K562 (cell line): ENCODE measurements at regions not wholly inside any gene's neighbourhood (a gene's known extent, or its start where the extent isn't known, plus 50 kb on each side); places are given as distances from the start of the nearest gene placed in this dataset.

Source experiments
- CTCF ChIP-seq, 3 experiments: IDR thresholded peaks in 2 of 3; conservative IDR thresholded peaks in 1 of 3; 2 replicates each; pipeline ENCODE4 v1.5.1; 2011 to 2012; ENCODE audit warnings: low read length in 3 of 3, mild to moderate bottlenecking in 3 of 3, control low read depth in 2 of 3, improper control_type of control experiment in 1 of 3, inconsistent platforms in 1 of 3, low read depth in 1 of 3, mixed read lengths in 1 of 3, moderate library complexity in 1 of 3; ENCODE audit not compliant: insufficient read depth in 2 of 3
- NUFIP1 ChIP-seq: fragments of 450-650 bp; IDR thresholded peaks from 2 replicates; pipeline ENCODE4 v1.6.1; 2018; ENCODE audit not compliant: partially characterized antibody
- SIRT6 ChIP-seq: IDR thresholded peaks from one replicate; pipeline ENCODE4 v1.6.1; 2012; ENCODE audit warnings: low read depth, mild to moderate bottlenecking, control low read depth, inconsistent platforms, low read length, moderate library complexity
- USF1 ChIP-seq: sonication (generic); formaldehyde crosslinking; IDR thresholded peaks from 2 replicates; pipeline ENCODE4 v1.9.0; 2022; ENCODE audit warnings: mild to moderate bottlenecking, missing genetic modification reagents
- TF ChIP-seq, protein P1 (sequence below): fragments of 450-650 bp; formaldehyde crosslinking; IDR thresholded peaks from 2 replicates; pipeline ENCODE4 v1.4.0; 2022; ENCODE audit warnings: missing genetic modification characterization

DNA sequence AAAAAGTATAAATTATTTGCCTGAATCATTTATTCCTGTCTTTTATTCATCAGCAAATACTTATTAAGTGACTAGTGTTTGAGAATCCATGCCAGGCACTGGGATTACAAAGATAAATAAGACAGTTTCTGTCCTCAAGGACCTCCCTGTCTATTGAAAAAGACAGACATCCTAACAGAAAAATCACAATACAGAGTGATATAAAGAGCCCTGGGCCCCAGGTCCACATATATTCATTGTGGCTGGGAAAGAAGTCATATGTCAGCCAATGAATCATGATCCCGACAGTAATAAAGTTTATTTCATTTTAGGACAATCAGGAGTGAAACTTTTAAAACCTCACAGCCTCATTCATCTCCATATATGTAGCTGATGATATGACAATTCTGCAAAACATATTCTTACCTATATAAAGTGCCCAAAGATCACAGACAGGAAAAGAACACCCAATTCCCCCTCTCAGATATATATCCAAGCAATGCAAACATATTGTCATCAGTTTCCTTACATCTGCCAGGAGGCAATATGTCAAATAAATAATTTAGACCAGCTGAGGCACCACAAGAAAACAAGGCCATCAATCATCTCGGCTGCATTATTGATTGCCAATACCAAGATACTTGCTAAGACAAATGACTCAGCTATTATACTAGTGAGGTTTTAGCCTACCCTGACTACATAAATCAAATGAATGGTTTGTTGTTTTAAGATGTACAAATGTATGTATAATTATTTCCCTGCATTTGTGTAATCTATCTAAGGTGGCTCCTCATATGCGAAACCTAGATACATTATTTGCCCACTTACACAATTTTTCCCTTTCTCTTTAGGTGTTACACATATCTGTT lies 590.9 kb upstream of the API5 start:
- TF ChIP-seq CTCF (IDR thresholded peaks at IDR 0.05 in 2 of 3, conservative IDR thresholded peaks at IDR 0.05 in 1 of 3; ENCODE audit: insufficient read depth in 2 of 3, low read depth in 1 of 3, low read length in 3 of 3) = no peak
- TF ChIP-seq USF1 (CRISPR knock-in tag) = no peak
- no peak for TF ChIP-seq NUFIP1
- TF ChIP-seq, protein P1, sequence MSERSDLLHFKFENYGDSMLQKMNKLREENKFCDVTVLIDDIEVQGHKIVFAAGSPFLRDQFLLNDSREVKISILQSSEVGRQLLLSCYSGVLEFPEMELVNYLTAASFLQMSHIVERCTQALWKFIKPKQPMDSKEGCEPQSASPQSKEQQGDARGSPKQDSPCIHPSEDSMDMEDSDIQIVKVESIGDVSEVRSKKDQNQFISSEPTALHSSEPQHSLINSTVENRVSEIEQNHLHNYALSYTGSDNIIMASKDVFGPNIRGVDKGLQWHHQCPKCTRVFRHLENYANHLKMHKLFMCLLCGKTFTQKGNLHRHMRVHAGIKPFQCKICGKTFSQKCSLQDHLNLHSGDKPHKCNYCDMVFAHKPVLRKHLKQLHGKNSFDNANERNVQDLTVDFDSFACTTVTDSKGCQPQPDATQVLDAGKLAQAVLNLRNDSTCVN (CRISPR knock-in tag) = no peak
- TF ChIP-seq SIRT6 = no peak
